NCI-H1417 treated with DMSO at 0.1 percent for 48 hours (cell line): ENCODE measurements at regions not wholly inside any gene's neighbourhood (a gene's known extent, or its start where the extent isn't known, plus 50 kb on each side); places are given as distances from the start of the nearest gene placed in this dataset.

Source experiments
- DNase-seq: peaks from one replicate; lab custom pipeline; 2025; lab: John Stamatoyannopoulos, UW

- DNase-seq: no peak
These were observed 213.0 kb downstream of the PDCD6IP start for GRCh38 chr3:34011171-34012101.

DNA sequence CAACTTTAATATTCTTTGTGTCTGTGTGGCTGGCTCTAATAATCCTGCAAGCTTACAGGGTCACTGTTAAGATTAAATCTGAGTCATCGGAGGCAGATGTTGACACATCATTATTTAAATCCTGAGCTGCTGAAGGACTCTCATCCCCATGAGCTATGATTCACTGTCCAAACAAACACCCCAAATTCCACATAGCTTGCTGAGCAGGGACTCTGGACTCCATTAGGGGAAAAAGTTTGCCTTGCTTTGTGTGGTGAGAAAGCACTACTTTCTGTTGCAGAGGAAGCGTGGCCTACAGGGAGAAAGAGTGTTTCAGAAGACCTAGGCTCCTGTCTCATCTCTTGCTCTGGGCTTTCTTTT is 213.7 kb downstream of the PDCD6IP start:
- no peak for DNase-seq

DNA sequence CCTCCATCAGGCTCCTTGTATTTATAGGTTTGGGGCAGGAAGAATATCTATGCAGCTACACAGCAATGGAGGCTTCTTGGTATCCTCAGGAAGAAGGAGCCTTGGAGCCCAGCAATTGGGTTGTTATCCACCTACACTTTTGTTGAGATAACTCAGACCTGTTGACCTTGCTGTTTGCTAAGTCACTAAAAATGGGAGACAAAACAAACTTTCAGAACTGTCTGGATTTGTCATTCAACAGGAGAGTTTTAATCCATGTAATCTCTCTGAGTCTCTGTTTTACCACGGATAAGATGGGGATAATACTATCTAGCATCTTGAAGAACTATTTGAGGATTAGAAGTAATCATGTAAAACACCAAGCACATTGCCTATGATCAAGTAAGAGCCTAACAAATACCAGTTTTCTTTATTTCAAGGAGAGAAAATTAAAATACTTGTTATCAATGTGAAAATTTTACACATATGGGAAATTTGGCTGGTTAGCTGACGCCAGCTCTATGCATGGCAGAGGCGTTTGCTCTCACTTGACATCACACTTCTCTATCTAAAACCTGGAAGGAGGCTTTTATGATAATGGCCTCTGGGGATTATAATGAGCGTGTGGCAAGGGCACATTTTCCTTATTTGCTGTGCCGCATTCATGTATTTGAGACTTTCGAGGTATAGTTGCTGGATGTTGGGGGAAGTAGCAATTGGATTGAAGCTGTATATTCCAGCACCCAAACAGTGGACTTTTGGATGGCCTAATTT is 215.6 kb downstream of the PDCD6IP start:
- no peak for DNase-seq

DNA sequence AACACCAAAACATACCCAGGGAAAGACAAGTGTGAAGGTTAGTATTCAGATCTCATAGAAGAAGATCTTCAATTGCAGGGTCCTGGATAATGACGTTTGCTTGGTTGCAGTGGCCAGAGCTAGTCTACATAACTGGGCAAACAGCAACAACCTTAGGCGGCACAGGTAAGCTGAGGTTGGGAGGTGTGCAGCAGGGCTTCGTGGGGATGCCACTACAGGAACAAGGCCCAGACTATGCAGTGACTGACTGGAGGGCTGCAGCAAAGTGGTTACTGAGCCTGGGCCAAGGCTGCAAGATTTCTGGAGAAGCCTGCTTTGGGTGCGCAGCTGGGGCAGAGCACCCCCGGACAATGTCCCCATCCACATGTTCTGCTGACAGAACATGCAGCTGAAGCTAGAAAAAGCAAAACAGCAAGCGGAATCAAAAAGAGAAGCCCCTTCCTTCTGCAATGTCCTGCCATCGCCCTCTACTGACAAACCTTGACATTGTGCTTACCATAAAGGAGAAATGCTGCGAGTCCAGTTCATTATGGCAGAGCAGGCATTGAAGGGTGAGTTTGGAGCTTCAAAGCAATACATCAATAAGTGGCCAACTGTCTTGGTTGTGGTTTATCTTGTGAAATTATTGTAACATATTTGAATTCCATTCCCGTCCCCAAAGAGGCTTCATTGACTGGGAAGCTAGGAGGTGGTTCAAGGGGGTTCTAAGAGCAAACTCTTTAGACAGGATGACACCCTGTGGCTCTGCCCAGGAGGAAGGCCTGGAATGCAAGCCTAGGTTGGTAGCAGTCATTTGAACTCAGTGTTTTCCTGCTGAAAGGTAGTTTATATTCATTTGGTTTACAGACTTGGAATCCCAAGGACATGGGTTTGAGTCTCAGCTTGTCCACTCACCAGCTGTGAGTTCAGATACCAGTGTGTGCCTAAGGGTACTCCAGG is 217.0 kb downstream of the PDCD6IP start:
- DNase-seq: no peak

- no peak for DNase-seq
These were observed 218.6 kb downstream of the PDCD6IP start for GRCh38 chr3:34016925-34017587.

DNA sequence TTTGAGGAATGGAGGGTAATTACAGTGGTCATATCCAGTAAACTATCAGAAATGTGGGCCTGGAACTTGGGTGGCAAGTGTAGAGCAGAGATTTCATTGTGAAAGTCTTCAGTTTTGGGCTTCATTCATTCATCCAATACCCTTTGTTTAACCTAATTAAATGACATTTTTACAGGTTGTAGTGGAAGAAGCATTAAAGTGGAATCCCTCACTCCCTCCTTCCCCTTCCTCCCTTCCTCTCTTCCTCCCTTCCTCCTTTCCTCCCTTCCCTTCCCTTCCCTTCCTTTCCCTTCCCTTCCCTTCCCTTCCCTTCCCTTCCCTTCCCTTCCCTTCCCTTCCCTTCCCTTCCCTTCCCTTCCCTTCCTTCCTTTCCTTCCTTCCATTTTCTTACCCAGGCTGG is 219.3 kb downstream of the PDCD6IP start:
- no peak for DNase-seq

GRCh38 chr3:34019158-34019557 is 220.7 kb downstream of the PDCD6IP start:
- DNase-seq: no peak

DNA sequence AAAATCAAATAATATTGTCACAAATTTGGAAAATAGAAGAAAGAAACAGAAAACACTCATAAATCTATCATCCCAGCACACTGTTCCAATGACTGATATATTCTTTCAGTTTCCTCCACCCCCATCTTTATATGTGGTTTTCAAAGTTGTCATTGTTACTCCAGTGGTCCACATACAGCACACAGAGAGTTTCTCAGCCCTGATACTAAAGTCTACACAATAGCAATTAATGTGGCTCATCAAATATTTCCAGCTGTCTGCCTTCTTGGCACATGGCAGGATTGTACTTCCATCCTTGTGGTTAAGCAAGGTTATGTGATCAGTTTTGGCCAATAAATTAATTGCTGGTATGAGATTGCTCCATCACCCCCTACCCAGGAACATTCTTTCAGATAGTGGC is 221.7 kb downstream of the PDCD6IP start:
- no peak for DNase-seq

GRCh38 chr3:34020726-34021680 is 222.6 kb downstream of the PDCD6IP start:
- no peak for DNase-seq

DNA sequence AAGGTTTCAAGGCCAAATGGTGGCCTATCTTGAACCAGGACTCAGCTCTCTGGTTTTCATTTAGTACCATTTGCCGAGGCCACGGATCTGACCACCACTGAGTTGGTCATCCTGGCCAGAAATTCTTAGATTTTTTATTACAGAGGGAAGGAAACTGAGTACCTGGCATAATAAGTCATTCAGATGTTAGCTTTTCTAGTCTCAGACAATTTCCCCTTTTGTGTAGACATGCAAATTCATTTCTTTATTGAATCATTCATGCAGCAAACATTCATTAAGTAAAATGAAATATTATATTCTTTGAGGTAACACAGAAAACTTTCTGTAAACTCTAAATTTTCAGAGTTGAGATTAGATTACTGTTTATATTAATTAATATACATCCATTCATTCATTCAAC is 223.7 kb downstream of the PDCD6IP start:
- no peak for DNase-seq

DNA sequence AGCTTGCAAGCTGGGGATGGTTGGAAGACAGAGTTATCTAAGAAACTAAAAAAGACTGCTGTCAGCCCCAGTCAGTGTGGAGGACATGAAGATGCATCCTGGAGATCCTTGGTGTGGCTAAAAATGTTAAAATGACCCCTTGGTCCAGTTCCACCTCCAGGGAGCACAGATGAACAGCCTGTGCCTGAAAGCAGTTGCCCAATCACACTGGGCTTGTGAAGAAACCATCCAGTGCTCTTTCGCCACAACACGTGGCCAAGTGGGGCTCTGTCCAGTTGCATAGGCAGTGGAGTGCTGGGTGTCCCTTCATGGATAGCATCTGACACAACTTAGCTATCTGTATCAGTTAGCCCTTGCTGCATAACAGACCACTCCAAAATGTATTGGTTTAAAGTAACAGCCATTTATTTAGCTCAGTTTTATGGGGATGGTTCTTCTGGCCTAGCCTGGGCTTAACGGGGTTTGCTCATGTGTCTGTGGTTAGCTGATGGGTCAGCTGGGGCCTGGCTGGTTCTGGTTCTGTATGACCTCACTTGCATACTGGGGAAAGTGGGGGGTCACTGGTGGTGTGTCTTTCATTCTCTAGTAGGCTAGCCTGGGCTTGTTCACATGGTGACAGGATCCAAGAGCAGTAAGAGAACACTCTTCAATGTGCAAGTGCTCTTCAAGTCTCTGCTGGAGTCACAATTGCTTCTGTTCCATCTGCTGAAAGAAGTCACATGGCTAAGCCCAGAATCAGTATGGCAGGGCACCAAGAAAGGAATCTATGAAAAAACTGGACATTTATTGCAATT is 226.2 kb downstream of the PDCD6IP start:
- DNase-seq: no peak

GRCh38 chr3:34033839-34034238 is 235.4 kb downstream of the PDCD6IP start:
- DNase-seq: no peak

DNA sequence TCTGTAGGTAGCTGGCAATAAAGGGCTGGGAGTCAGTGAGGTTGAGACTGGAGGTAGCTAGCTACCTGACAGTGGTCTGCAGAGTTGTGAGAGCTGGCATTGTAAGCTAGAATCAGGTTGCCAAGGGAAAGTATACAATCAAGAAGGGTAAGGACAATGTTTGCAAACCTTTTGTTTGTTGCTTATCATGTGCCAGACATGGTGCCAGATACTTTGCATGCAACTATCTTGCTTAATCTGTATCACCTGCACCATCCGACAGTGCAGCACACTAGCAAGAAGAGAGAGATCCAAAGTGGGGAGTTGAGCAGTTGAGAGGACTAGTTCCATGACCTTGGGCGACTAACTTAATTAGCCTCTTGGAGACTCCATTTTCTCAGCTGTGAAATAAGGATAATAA is 236.4 kb downstream of the PDCD6IP start:
- DNase-seq: no peak

DNA sequence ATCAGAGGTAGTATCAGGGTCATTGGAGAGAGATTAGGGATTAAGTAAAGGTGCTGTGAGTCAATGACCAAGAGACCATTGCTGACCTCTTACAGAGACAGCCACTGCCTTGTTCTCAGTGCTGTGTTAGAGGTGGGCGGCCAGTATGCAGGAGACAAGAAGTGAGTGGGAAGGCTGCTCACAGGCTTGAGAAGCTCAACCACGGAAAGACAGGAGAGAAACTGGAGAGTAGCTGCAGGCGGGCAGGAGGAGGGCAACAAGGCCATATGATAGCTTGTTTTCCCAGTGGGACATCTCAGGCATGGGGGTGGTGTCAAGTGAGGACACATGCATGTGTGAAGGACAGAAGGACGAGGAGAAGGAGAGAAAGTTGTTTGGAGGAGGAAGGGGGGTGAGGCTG is 237.3 kb downstream of the PDCD6IP start:
- no peak for DNase-seq

- no peak for DNase-seq
These were observed 238.8 kb downstream of the PDCD6IP start for GRCh38 chr3:34037260-34037659.

DNA sequence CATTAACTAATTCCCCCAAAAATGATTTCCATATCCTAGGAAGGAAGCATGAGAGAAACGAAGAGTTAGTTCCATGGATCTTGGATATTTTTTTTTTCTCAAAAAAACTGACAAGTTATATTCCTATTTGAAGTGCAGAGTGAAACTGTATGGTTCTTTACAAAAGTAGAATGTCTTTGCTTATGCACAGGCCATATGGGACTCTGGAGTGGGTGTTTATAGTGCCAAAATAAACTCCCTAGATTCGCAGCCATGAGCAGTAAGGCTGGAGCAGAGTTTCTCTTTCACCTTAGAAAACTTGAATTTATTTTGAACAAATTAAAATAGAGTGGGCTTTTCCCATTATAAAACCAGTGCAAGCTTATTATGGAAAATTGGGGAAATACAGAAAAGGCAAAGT is 239.7 kb downstream of the PDCD6IP start:
- DNase-seq: no peak

DNA sequence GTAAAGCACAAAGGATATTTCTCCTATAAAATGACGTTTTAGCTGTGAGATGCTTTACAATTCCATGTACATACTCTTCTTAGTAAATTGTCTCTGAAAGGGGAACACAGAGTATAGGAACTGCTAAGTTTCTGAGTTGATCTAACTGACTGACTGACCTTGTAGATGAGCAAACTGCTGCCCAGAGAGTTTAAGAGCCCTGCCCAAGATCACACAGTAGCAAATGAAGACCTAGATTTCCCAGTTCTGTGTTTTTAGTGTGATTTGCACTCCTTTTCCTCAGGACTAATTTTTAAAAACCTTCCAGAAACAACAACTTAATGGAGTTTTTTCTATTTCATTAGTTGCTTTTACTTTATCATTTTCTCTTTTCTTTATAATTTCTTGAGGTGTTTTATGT is 247.7 kb downstream of the PDCD6IP start:
- DNase-seq: no peak

GRCh38 chr3:34053626-34054025 is 255.2 kb downstream of the PDCD6IP start:
- DNase-seq: no peak

GRCh38 chr3:34056181-34056910 is 257.9 kb downstream of the PDCD6IP start:
- no peak for DNase-seq
